SK-N-SH (cell line): ENCODE measurements at regions not wholly inside any gene's neighbourhood (a gene's known extent, or its start where the extent isn't known, plus 50 kb on each side); places are given as distances from the start of the nearest gene placed in this dataset.
"Not testable (repeated sequence)": the region's sequence is repeated elsewhere in the genome, so short reads cannot be mapped to it uniquely, and the experiment has no call there.

ENCODE experiments used
- CTCF ChIA-PET: fragments of 300-600, 350-600 bp; formaldehyde crosslinking; extraction: SDS; loops from one replicate; lab custom pipeline; 2021; lab: Yijun Ruan, JAX
- POLR2A ChIA-PET: fragments of 350-600 bp; sonication (Branson Sonifier 250); formaldehyde crosslinking; extraction: SDS; loops from one replicate; lab custom pipeline; 2020; ENCODE audit warnings: antibody characterized with exemption, inconsistent platforms; lab: Yijun Ruan, JAX
- DNase-seq: peaks from one replicate; pipeline ENCODE4 v3.0.0; 2012
- H2AFZ ChIP-seq: fragments of 200-600 bp; sonication (generic); 2 replicates; pipeline ENCODE4 v1.8.1; 2016; ENCODE audit warnings: antibody characterized with exemption, mild to moderate bottlenecking, low read depth
- H3F3A ChIP-seq: fragments of 200-600 bp; sonication (generic); replicated peaks from 2 replicates; pipeline ENCODE3; 2016; ENCODE audit warnings: antibody characterized with exemption, mild to moderate bottlenecking; ENCODE audit not compliant: insufficient read depth
- H3K27ac ChIP-seq, 2 experiments: fragments of 200-500 bp in 1 of 2; fragments of 200-600 bp in 1 of 2; sonication (Bioruptor generic) in 1 of 2; sonication (generic), shearing (Covaris generic) in 1 of 2; 2 replicates each; pipeline versions ENCODE4 v1.5.1 to v1.6.1; 2014 to 2016; ENCODE audit warnings: low read depth in 2 of 2, inconsistent platforms in 1 of 2, low read length in 1 of 2, mild to moderate bottlenecking in 1 of 2, mixed read lengths in 1 of 2
- H3K27me3 ChIP-seq: fragments of 200-600 bp; sonication (generic), shearing (Covaris generic); 2 replicates; pipeline ENCODE4 v1.6.1; 2016; ENCODE audit warnings: mixed run types; ENCODE audit not compliant: insufficient read depth
- H3K36me3 ChIP-seq, 2 experiments: fragments of 200-500 bp in 1 of 2; fragments of 200-600 bp in 1 of 2; sonication (Bioruptor generic) in 1 of 2; sonication (generic) in 1 of 2; replicated peaks in 1 of 2; 2 replicates each; pipeline versions ENCODE3 to v1.5.1; 2014 to 2016; ENCODE audit warnings: low read length in 1 of 2, mild to moderate bottlenecking in 1 of 2; ENCODE audit not compliant: insufficient read depth in 2 of 2, control insufficient read depth in 1 of 2
- H3K4me1 ChIP-seq, 2 experiments: fragments of 200-500 bp in 1 of 2; fragments of 200-600 bp in 1 of 2; sonication (Bioruptor generic) in 1 of 2; sonication (generic), shearing (Covaris generic) in 1 of 2; 2 replicates each; pipeline versions ENCODE4 v1.5.1 to v1.6.1; 2014 to 2016; ENCODE audit warnings: low read depth in 1 of 2, low read length in 1 of 2, mixed run types in 1 of 2; ENCODE audit not compliant: insufficient read depth in 2 of 2, control insufficient read depth in 1 of 2
- H3K4me2 ChIP-seq: fragments of 200-600 bp; sonication (generic), shearing (Covaris generic); 2 replicates; pipeline ENCODE4 v1.6.1; 2017; ENCODE audit warnings: mixed run types
- H3K4me3 ChIP-seq, 2 experiments: fragments of 200-500 bp in 1 of 2; fragments of 200-600 bp in 1 of 2; sonication (Bioruptor generic) in 1 of 2; sonication (generic), shearing (Covaris generic) in 1 of 2; 2 replicates each; pipeline versions ENCODE4 v1.5.1 to v1.8.1; 2014 to 2016; ENCODE audit warnings: low read depth in 2 of 2, inconsistent platforms in 1 of 2, low read length in 1 of 2, mild to moderate bottlenecking in 1 of 2, mixed read lengths in 1 of 2, moderate library complexity in 1 of 2
- H3K79me2 ChIP-seq: fragments of 200-600 bp; sonication (generic); 2 replicates; pipeline ENCODE4 v1.8.1; 2017; ENCODE audit warnings: mild to moderate bottlenecking; ENCODE audit not compliant: insufficient read depth
- H3K9ac ChIP-seq: fragments of 200-600 bp; sonication (generic); 2 replicates; pipeline ENCODE4 v1.6.1; 2017; ENCODE audit warnings: mixed run types
- H3K9me2 ChIP-seq: fragments of 200-600 bp; sonication (generic); 2 replicates; pipeline ENCODE4 v1.6.1; 2017; ENCODE audit warnings: mixed run types
- H3K9me3 ChIP-seq: fragments of 200-600 bp; sonication (generic); 2 replicates; pipeline ENCODE4 v1.6.1; 2017; ENCODE audit warnings: mixed run types, mild to moderate bottlenecking, moderate library complexity
- H4K20me1 ChIP-seq: fragments of 200-600 bp; sonication (generic); 2 replicates; pipeline ENCODE4 v1.6.1; 2017; ENCODE audit warnings: mild to moderate bottlenecking, mixed run types; ENCODE audit not compliant: insufficient read depth
- CTCF ChIP-seq: fragments of 200-600 bp; sonication (generic); IDR thresholded peaks from 2 replicates; pipeline ENCODE4 v1.6.1; 2017; ENCODE audit warnings: antibody characterized with exemption, mild to moderate bottlenecking, moderate library complexity
- ELF1 ChIP-seq: IDR thresholded peaks from 2 replicates; pipeline ENCODE4 v1.4.0; 2012
- EZH2phosphoT487 ChIP-seq: fragments of 200-600 bp; sonication (generic); IDR thresholded peaks from 2 replicates; pipeline ENCODE4 v1.6.1; 2017; ENCODE audit warnings: low read depth, mixed run types, mild to moderate bottlenecking, antibody characterized with exemption, moderate library complexity, borderline replicate concordance
- FOSL2 ChIP-seq: IDR thresholded peaks from 2 replicates; pipeline ENCODE4 v1.4.0; 2012; ENCODE audit warnings: low read depth, mild to moderate bottlenecking, moderate library complexity, borderline replicate concordance
- GABPA ChIP-seq: IDR thresholded peaks from 2 replicates; pipeline ENCODE4 v1.4.0; 2012; ENCODE audit warnings: low read depth, mild to moderate bottlenecking
- GATA2 ChIP-seq: sonication (generic); formaldehyde crosslinking; IDR thresholded peaks from 2 replicates; pipeline ENCODE4 v1.5.0; 2020; ENCODE audit warnings: mild to moderate bottlenecking, missing genetic modification reagents
- MAX ChIP-seq: IDR thresholded peaks from 2 replicates; pipeline ENCODE4 v1.4.0; 2012; ENCODE audit warnings: low read depth
- MEF2A ChIP-seq: IDR thresholded peaks from 2 replicates; pipeline ENCODE4 v1.4.0; 2012; ENCODE audit warnings: low read depth, borderline replicate concordance
- MXI1 ChIP-seq: IDR thresholded peaks from 2 replicates; pipeline ENCODE4 v1.6.1; 2012; ENCODE audit warnings: mild to moderate bottlenecking, low read depth, low read length, improper control_type of control experiment
- NRF1 ChIP-seq: IDR thresholded peaks from 2 replicates; pipeline ENCODE4 v1.6.1; 2012; ENCODE audit warnings: low read depth, mild to moderate bottlenecking, low read length
- REST ChIP-seq: IDR thresholded peaks from 2 replicates; pipeline ENCODE4 v1.6.1; 2012; ENCODE audit warnings: mild to moderate bottlenecking, low read depth, low read length, moderate library complexity
- RFX5 ChIP-seq: IDR thresholded peaks from 2 replicates; pipeline ENCODE4 v1.6.1; 2012; ENCODE audit warnings: mild to moderate bottlenecking, improper control_type of control experiment, low read length
- RXRA ChIP-seq: IDR thresholded peaks from 2 replicates; pipeline ENCODE4 v1.4.0; 2012; ENCODE audit warnings: low read depth, mild to moderate bottlenecking, borderline replicate concordance
- SMC3 ChIP-seq: IDR thresholded peaks from 2 replicates; pipeline ENCODE4 v1.6.1; 2012; ENCODE audit warnings: low read depth, low read length, improper control_type of control experiment
- TEAD4 ChIP-seq: IDR thresholded peaks from 2 replicates; pipeline ENCODE4 v1.4.0; 2012; ENCODE audit warnings: mild to moderate bottlenecking, borderline replicate concordance; ENCODE audit not compliant: insufficient read depth
- USF1 ChIP-seq: IDR thresholded peaks from 2 replicates; pipeline ENCODE4 v1.4.0; 2012; ENCODE audit warnings: low read depth, borderline replicate concordance
- USF2 ChIP-seq: fragments of 150-350 bp; IDR thresholded peaks from 2 replicates; pipeline ENCODE4 v1.6.1; 2017; ENCODE audit warnings: antibody characterized with exemption, low read length, low read depth, borderline replicate concordance
- WGBS: methylation state at CpG from one replicate; pipeline ENCODE4 v1.1.6; 2017; ENCODE audit warnings: low lambda C conversion rate; 5-methylcytosine and 5-hydroxymethylcytosine counted together

- TF ChIP-seq MAX = no peak
- TF ChIP-seq EZH2phosphoT487 = no peak
- no peak for TF ChIP-seq RXRA
- TF ChIP-seq USF1 = no peak
Observed at GRCh38 chr9:71441266-71441665, 319.8 kb upstream of the TRPM3 start (continued).

GRCh38 chr9:71431931-71432330 is 310.5 kb upstream of the TRPM3 start:
- Histone ChIP-seq H3K4me3 (no peak overlapping the region), H3K36me3 (no peaks in the 10 kb centered on the region), H3K4me2 (no peak overlapping the region), H3K9ac (no peak overlapping the region), H4K20me1 (no peaks in the 10 kb centered on the region), H3K79me2 (no peaks in the 10 kb centered on the region), H3K9me2 (no peaks in the 10 kb centered on the region), H3K4me1 (no peaks in the 10 kb centered on the region), H3F3A (no peaks in the 10 kb centered on the region), H3K9me3 (no peaks in the 10 kb centered on the region), H2AFZ (no peak overlapping the region), H3K27me3 (no peaks in the 10 kb centered on the region), H3K27ac (no peak overlapping the region)
- CTCF ChIA-PET = no interaction called here
- TF ChIP-seq REST (no peak), SMC3 (no peak), FOSL2 (no peak), NRF1 (no peak), ELF1 (no peak), GATA2 (CRISPR knock-in tag) (no peak), TEAD4 (no peak), CTCF (no peak), MXI1 (no peak), RFX5 (no peak), GABPA (no peak), USF2 (no peak), MEF2A (no peak)
- no peak for DNase-seq
- WGBS = 3% methylated on average over 3 of the region's 3 CpGs
- POLR2A ChIA-PET = no interaction called here

- H3K4me2 ChIP-seq, H3K36me3 ChIP-seq, H3K9me3 ChIP-seq, CTCF ChIA-PET, H3K9me2 ChIP-seq, H2AFZ ChIP-seq, H3K9ac ChIP-seq, H3K79me2 ChIP-seq, DNase-seq, H3K4me1 ChIP-seq, H3F3A ChIP-seq, H4K20me1 ChIP-seq, H3K27me3 ChIP-seq, POLR2A ChIA-PET, H3K4me3 ChIP-seq, H3K27ac ChIP-seq: not testable (repeated sequence)
- WGBS = 0% methylated on average over 2 of the region's 2 CpGs
Observed at GRCh38 chr9:71407341-71407740, 285.9 kb upstream of the TRPM3 start.
